ENCODE measurements at regions not wholly inside any gene's neighbourhood (a gene's known extent, or its start where the extent isn't known, plus 50 kb on each side); places are given as distances from the start of the nearest gene placed in this dataset.

DNA sequence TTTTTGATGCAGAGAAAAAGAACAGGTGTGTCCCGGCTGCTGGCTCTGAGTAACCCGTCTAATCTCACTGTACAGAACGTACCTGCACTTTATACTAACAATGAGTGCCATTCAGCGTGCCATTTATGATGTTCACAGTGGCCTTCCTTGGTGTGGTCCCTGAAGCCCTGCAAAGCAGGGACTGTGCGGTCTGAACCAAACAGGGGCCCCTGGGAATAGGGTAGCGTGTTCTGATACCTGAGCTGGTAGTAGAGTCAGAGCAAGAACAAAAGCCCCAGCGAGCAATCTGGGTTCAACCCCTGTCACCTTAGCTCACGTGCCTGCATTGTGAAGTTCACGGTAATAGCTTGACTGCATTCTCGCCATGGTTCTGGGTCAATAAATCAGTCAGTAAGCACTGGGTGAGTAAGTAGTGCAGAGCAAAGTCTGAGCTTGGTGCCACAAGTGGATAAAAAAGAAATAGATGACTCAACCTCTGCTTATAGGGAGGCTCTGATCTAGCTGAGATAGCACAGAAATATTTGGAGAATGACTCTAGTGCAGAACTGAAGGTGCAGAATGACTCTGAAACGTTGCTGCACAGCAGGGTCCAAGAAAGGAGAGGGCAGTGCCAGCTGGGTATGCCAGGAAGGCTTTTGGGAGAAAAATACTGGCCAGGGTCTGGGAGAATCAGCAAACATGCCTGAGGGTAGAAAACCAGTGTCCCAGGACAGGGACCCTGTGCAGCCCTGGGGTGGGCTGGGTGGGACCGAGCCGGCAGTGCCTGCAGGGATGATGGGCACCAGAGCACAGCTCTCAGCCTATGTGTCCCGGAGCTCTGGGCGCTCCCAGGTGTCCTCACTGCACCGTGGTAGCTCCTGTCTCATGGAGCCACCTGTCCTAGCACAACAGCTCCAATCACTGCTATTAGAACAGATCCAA is 125.9 kb downstream of the RHOU start:
- TF ChIP-seq PAX5 (IDR thresholded peaks at IDR 0.05; ENCODE audit: insufficient read depth, low read length, severe bottlenecking) (no peak), POLR2AphosphoS5 (IDR thresholded peaks at IDR 0.05; ENCODE audit: low read depth, low read length) (no peak), POLR2A (IDR thresholded peaks at IDR 0.05; ENCODE audit: low read depth, low read length) (no peak)

Data from GM12891 (cell line).